B cell (primary cell): ENCODE measurements at regions not wholly inside any gene's neighbourhood (a gene's known extent, or its start where the extent isn't known, plus 50 kb on each side); places are given as distances from the start of the nearest gene placed in this dataset.

Source experiments
- ATAC-seq: fragments of 200-7000 bp; cut with Tn5 transposase; one replicate; pipeline ENCODE4 v1.10.0; 2021; ENCODE audit warnings: low read depth, mild to moderate bottlenecking, moderate number of reproducible peaks, moderate library complexity
- CTCF ChIA-PET: fragments of 350-600 bp; sonication (Branson Sonifier 250); formaldehyde crosslinking; loops from one replicate; lab custom pipeline; 2021; ENCODE audit warnings: antibody characterized with exemption, inconsistent platforms; lab: Charles Lee
- POLR2A ChIA-PET: fragments of 350-600 bp; sonication (Branson Sonifier 250); formaldehyde crosslinking; loops from one replicate; lab custom pipeline; 2021; ENCODE audit warnings: antibody characterized with exemption; lab: Charles Lee
- DNase-seq: peaks from one replicate; pipeline ENCODE4 v3.0.0; 2013
- H2AFZ ChIP-seq: 2 replicates; pipeline ENCODE4 v1.6.1; 2012; ENCODE audit warnings: mild to moderate bottlenecking, low read depth, low read length; ENCODE audit not compliant: insufficient read depth, poor library complexity, severe bottlenecking
- H3K27ac ChIP-seq, 2 donors: 1 replicate in 1 of 2; 2 replicates in 1 of 2; pipeline ENCODE4 v1.5.1; 2012 to 2013; ENCODE audit warnings: low read length in 2 of 2, mild to moderate bottlenecking in 2 of 2, moderate library complexity in 1 of 2
- H3K27me3 ChIP-seq, 4 experiments: fragments of 200-600 bp in 1 of 4; sonication (generic) in 1 of 4; replicated peaks in 1 of 4; 1 replicate in 2 of 4; 2 replicates in 2 of 4; pipeline versions ENCODE4 v1.6.1 to v1.7.0; 2013 to 2016; ENCODE audit warnings: low read length in 3 of 4, mild to moderate bottlenecking in 2 of 4, mixed read lengths in 1 of 4, moderate library complexity in 1 of 4; ENCODE audit not compliant: insufficient read depth in 4 of 4, control insufficient read depth in 3 of 4; ENCODE audit errors: control extremely low read depth in 1 of 4
- H3K36me3 ChIP-seq, 2 experiments: replicated peaks in 1 of 2; 1 replicate in 1 of 2; 2 replicates in 1 of 2; pipeline versions ENCODE4 v1.6.1 to v1.7.1; 2013; ENCODE audit warnings: low read length in 1 of 2; ENCODE audit not compliant: insufficient read depth in 2 of 2, control insufficient read depth in 1 of 2; ENCODE audit errors: control extremely low read depth in 1 of 2, extremely low read depth in 1 of 2
- H3K4me1 ChIP-seq, 2 donors: fragments of 200-600 bp in 1 of 2; sonication (generic) in 1 of 2; 1 replicate in 1 of 2; 2 replicates in 1 of 2; pipeline versions ENCODE4 v1.5.1 to v1.6.1; 2013 to 2017; ENCODE audit warnings: low read length in 2 of 2; ENCODE audit not compliant: control insufficient read depth in 2 of 2, insufficient read depth in 2 of 2
- H3K4me2 ChIP-seq: replicated peaks from 2 replicates; pipeline ENCODE3; 2012; ENCODE audit warnings: mild to moderate bottlenecking, low read depth, low read length; ENCODE audit not compliant: poor library complexity, severe bottlenecking
- H3K4me3 ChIP-seq, 5 experiments: fragments of 200-600 bp in 1 of 5; sonication (generic) in 1 of 5; 1 replicate in 3 of 5; 2 replicates in 2 of 5; pipeline versions ENCODE4 v1.5.1 to v1.7.0; 2011 to 2016; ENCODE audit warnings: low read length in 4 of 5, mild to moderate bottlenecking in 4 of 5, low read depth in 2 of 5, control low read depth in 1 of 5, moderate library complexity in 1 of 5; ENCODE audit not compliant: insufficient read depth in 1 of 5; ENCODE audit errors: control extremely low read depth in 1 of 5, extremely low read depth in 1 of 5
- H3K79me2 ChIP-seq: fragments of 200-600 bp; sonication (generic); one replicate; pipeline ENCODE4 v1.6.0; 2016; ENCODE audit warnings: low read length; ENCODE audit not compliant: control insufficient read depth, insufficient read depth
- H3K9ac ChIP-seq: fragments of 200-600 bp; sonication (generic); 2 replicates; pipeline ENCODE4 v1.6.1; 2017; ENCODE audit warnings: mild to moderate bottlenecking, low read length, moderate library complexity
- H3K9me3 ChIP-seq, 3 donors: one replicate each; pipeline versions ENCODE4 v1.6.1 to v1.7.1; 2013; ENCODE audit warnings: low read length in 2 of 3; ENCODE audit not compliant: control insufficient read depth in 2 of 3, insufficient read depth in 1 of 3; ENCODE audit errors: control extremely low read depth in 1 of 3
- H4K20me1 ChIP-seq: 2 replicates; pipeline ENCODE4 v1.6.0; 2012; ENCODE audit warnings: mild to moderate bottlenecking, low read length; ENCODE audit not compliant: insufficient read depth, control insufficient read depth, poor library complexity, severe bottlenecking
- H3K27ac Mint-ChIP-seq: one replicate; pipeline ENCODE4 v1.8.0; 2021; ENCODE audit warnings: mixed read lengths
- H3K27me3 Mint-ChIP-seq: one replicate; pipeline ENCODE4 v1.8.0; 2021; ENCODE audit warnings: mixed read lengths
- H3K4me1 Mint-ChIP-seq: one replicate; pipeline ENCODE4 v1.8.0; 2021; ENCODE audit warnings: mixed read lengths
- H3K4me3 Mint-ChIP-seq: one replicate; pipeline ENCODE4 v1.8.0; 2021; ENCODE audit warnings: mixed read lengths
- H3K9me3 Mint-ChIP-seq: one replicate; pipeline ENCODE4 v1.8.0; 2022; ENCODE audit warnings: mixed read lengths; ENCODE audit not compliant: insufficient read depth
- EZH2 ChIP-seq: IDR thresholded peaks from 2 replicates; pipeline ENCODE4 v1.6.1; 2012; ENCODE audit warnings: borderline replicate concordance, low read depth, mild to moderate bottlenecking, moderate library complexity, low read length; ENCODE audit not compliant: insufficient read depth, poor library complexity, severe bottlenecking
- WGBS: methylation state at CpG from one replicate; pipeline ENCODE4 v1.1.5; 2013; ENCODE audit warnings: missing lambda C conversion rate; ENCODE audit not compliant: insufficient coverage; 5-methylcytosine and 5-hydroxymethylcytosine counted together
- intact Hi-C: fragments of 100-400 bp; cut with micrococcal nuclease; formaldehyde crosslinking; loops from one replicate; pipeline ENCODE4 v1.10.0; 2022
- TF ChIP-seq, protein P1 (sequence below): fragments of 200-600 bp; IDR thresholded peaks from one replicate; pipeline ENCODE4 v1.8.0; 2022; ENCODE audit warnings: antibody characterized with exemption, mild to moderate bottlenecking

DNA sequence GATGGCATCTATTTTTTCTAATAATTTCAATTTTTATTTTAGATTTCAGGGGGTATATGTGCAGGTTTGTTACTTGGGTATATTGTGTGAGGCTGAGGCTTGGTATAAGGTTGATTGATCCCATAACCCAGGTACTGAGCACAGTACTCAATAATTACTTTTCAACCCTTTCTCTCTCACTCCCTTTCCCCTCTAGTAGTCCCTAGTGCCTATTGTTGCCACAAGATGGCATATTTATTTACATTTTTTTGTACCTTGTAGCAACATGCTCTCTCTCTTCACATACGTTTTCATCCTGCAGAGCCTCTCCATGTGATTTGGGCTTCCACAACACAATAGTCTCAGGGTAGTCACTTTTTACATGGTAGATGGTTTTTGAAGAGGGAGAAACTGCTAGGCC lies 172.0 kb downstream of the ATOH1 start:
- no peak overlapping the region for H2AFZ ChIP-seq
- no peak overlapping the region for H3K4me3 ChIP-seq
- H3K9ac ChIP-seq: no peak overlapping the region
- no peak for DNase-seq
- Mint-ChIP-seq H3K4me3 (no peak overlapping the region), H3K27me3 (no peaks in the 10 kb centered on the region), H3K27ac (no peak overlapping the region), H3K9me3 (no peaks in the 10 kb centered on the region), H3K4me1 (no peaks in the 10 kb centered on the region)
- TF ChIP-seq EZH2: no peak
- TF ChIP-seq, protein P1, sequence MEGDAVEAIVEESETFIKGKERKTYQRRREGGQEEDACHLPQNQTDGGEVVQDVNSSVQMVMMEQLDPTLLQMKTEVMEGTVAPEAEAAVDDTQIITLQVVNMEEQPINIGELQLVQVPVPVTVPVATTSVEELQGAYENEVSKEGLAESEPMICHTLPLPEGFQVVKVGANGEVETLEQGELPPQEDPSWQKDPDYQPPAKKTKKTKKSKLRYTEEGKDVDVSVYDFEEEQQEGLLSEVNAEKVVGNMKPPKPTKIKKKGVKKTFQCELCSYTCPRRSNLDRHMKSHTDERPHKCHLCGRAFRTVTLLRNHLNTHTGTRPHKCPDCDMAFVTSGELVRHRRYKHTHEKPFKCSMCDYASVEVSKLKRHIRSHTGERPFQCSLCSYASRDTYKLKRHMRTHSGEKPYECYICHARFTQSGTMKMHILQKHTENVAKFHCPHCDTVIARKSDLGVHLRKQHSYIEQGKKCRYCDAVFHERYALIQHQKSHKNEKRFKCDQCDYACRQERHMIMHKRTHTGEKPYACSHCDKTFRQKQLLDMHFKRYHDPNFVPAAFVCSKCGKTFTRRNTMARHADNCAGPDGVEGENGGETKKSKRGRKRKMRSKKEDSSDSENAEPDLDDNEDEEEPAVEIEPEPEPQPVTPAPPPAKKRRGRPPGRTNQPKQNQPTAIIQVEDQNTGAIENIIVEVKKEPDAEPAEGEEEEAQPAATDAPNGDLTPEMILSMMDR: no peak
- WGBS: no CpG with 5 or more reads among the region's 1 CpG
- POLR2A ChIA-PET: no interaction called here
- no peaks in the 10 kb centered on the region for H3K79me2 ChIP-seq
- H4K20me1 ChIP-seq: no peaks in the 10 kb centered on the region
- intact Hi-C loops: no loop called here
- no peak overlapping the region for H3K27ac ChIP-seq
- no peaks in the 10 kb centered on the region for H3K36me3 ChIP-seq
- CTCF ChIA-PET: no interaction called here
- no peaks in the 10 kb centered on the region for H3K9me3 ChIP-seq
- no peak for ATAC-seq
- H3K27me3 ChIP-seq: no peaks in the 10 kb centered on the region
- H3K4me2 ChIP-seq: no peak overlapping the region
- no peaks in the 10 kb centered on the region for H3K4me1 ChIP-seq

GRCh38 chr4:94006932-94007331 lies 178.4 kb downstream of the ATOH1 start:
- Histone ChIP-seq H3K9ac (no peak overlapping the region), H3K27me3 (no peaks in the 10 kb centered on the region), H3K79me2 (no peaks in the 10 kb centered on the region), H3K4me2 (no peak overlapping the region), H3K27ac (no peak overlapping the region), H3K36me3 (no peaks in the 10 kb centered on the region), H3K4me3 (no peak overlapping the region), H4K20me1 (no peaks in the 10 kb centered on the region), H3K9me3 (no peaks in the 10 kb centered on the region), H3K4me1 (no peaks in the 10 kb centered on the region), H2AFZ (no peak overlapping the region)
- Mint-ChIP-seq H3K4me1 (no peaks in the 10 kb centered on the region), H3K27ac (no peak overlapping the region), H3K4me3 (no peak overlapping the region), H3K9me3 (no peaks in the 10 kb centered on the region), H3K27me3 (no peaks in the 10 kb centered on the region)
- CTCF ChIA-PET: no interaction called here
- TF ChIP-seq EZH2: no peak
- TF ChIP-seq, protein P1: no peak
- WGBS: no CpG with 5 or more reads among the region's 1 CpG
- POLR2A ChIA-PET: no interaction called here
- ATAC-seq: no peak
- no peak for DNase-seq
- intact Hi-C loops: no loop called here
